ENCODE measurements at regions not wholly inside any gene's neighbourhood (a gene's known extent, or its start where the extent isn't known, plus 50 kb on each side); places are given as distances from the start of the nearest gene placed in this dataset.

- H3K4me3 ChIP-seq (replicated peaks in 1 of 3; ENCODE audit: insufficient read depth in 1 of 3, low read depth in 2 of 3, low read length in 3 of 3) = no peak overlapping the region
- H3K27me3 ChIP-seq (ENCODE audit: control insufficient read depth in 1 of 2, insufficient read depth in 2 of 2, low read length in 2 of 2) = peaks cover 0 to 25% of the 10 kb centered on the region in 2 experiments; a peak in 3 of 5 replicates
- H3K4me1 ChIP-seq (ENCODE audit: insufficient read depth, low read length) = no peaks in the 10 kb centered on the region
- CTCF ChIA-PET (ENCODE audit: low intra/inter-chr PET ratio, low total read pairs) = no interaction called here
- no peaks in the 10 kb centered on the region for H3K79me2 ChIP-seq (ENCODE audit: insufficient read depth, low read length)
- POLR2A ChIA-PET = no interaction called here
- no peaks in the 10 kb centered on the region for H3K36me3 ChIP-seq (replicated peaks in 1 of 2; ENCODE audit: control insufficient read depth in 1 of 2, insufficient read depth in 2 of 2, low read length in 2 of 2)
- H3K9me3 ChIP-seq (ENCODE audit: low read length) = no peaks in the 10 kb centered on the region
- H2AFZ ChIP-seq (ENCODE audit: low read length) = no peak overlapping the region
- intact Hi-C loops (cut with micrococcal nuclease; ENCODE audit: unreplicated experiment) (no loop called here), in situ Hi-C loops (cut with HindIII; ENCODE audit: extremely low pct_ligation_motif_present, low pct_unique_long_range_greater_than_20kb) (loop anchor here (5.0 to 10.0 kb wide), 2 partner anchors 331 to 939 kb away; no protein-coding TSS in a partner anchor)
- ATAC-seq (no peak), FAIRE-seq (no peak), DNase-seq (ENCODE audit: low spot score) (no peak)
- H3K27ac ChIP-seq (ENCODE audit: extremely low read length, insufficient read depth, low read length) = no peak overlapping the region
- H4K20me1 ChIP-seq (ENCODE audit: insufficient read depth, low read length) = no peaks in the 10 kb centered on the region
- H3K9ac ChIP-seq (ENCODE audit: insufficient read depth, low read depth, low read length) = no peak overlapping the region
- no TSS peak for BruUV-seq (replicated peaks)
- no peak overlapping the region for H3K4me2 ChIP-seq (ENCODE audit: low read depth, low read length)
- TF ChIP-seq MED13 (CRISPR knock-in tag; IDR thresholded peaks at IDR 0.05) (no peak), KMT2A (CRISPR knock-in tag; IDR thresholded peaks at IDR 0.05) (no peak), GTF3A (CRISPR knock-in tag; conservative IDR thresholded peaks at IDR 0.05) (no peak), ZBTB20 (CRISPR knock-in tag; IDR thresholded peaks at IDR 0.05; ENCODE audit: borderline replicate concordance, low read depth) (no peak), ZKSCAN5 (CRISPR knock-in tag; IDR thresholded peaks at IDR 0.05) (no peak), MAFF (IDR thresholded peaks at IDR 0.05; ENCODE audit: low read depth, low read length) (peak; percentile 81), SALL1 (CRISPR knock-in tag; IDR thresholded peaks at IDR 0.05) (no peak), TIGD3 (CRISPR knock-in tag; IDR thresholded peaks at IDR 0.05; ENCODE audit: borderline replicate concordance) (no peak), ZNF430 (CRISPR knock-in tag; IDR thresholded peaks at IDR 0.05) (no peak), MAFK (conservative IDR thresholded peaks at IDR 0.05 in 1 of 2, IDR thresholded peaks at IDR 0.05 in 1 of 2; ENCODE audit: low read length in 2 of 2) (peak; percentile 73 to 90), ZMYM4 (CRISPR knock-in tag; IDR thresholded peaks at IDR 0.05) (no peak), ZNF33A (CRISPR knock-in tag; IDR thresholded peaks at IDR 0.05; ENCODE audit: borderline replicate concordance) (no peak), ZNF124 (CRISPR knock-in tag; IDR thresholded peaks at IDR 0.05) (no peak), MIXL1 (CRISPR knock-in tag; IDR thresholded peaks at IDR 0.05) (no peak), ATF7 (IDR thresholded peaks at IDR 0.05) (peak; percentile 40), ATF7 (CRISPR knock-in tag; IDR thresholded peaks at IDR 0.05) (no peak), CREB1 (IDR thresholded peaks at IDR 0.05) (peak; percentile 18; the same call in 1 of the 2 replicates), CREB1 (CRISPR knock-in tag; IDR thresholded peaks at IDR 0.05) (no peak), TCF12 (IDR thresholded peaks at IDR 0.05) (no peak), TCF12 (CRISPR knock-in tag; IDR thresholded peaks at IDR 0.05) (no peak), ZNF510 (CRISPR knock-in tag; IDR thresholded peaks at IDR 0.05; ENCODE audit: low read depth) (no peak), SP1 (IDR thresholded peaks at IDR 0.05) (no peak), SP1 (CRISPR knock-in tag; IDR thresholded peaks at IDR 0.05) (no peak)
Observed at GRCh38 chr6:40313582-40313981, 273.6 kb downstream of the LRFN2 start.
